GM06990 (cell line): ENCODE measurements at regions not wholly inside any gene's neighbourhood (a gene's known extent, or its start where the extent isn't known, plus 50 kb on each side); places are given as distances from the start of the nearest gene placed in this dataset.
A peak's percentile ranks its signal among the peaks of the same experiment; 100 is the strongest.

Experiments
- DNase-seq: peaks from one replicate; pipeline ENCODE4 v3.0.0-alpha.2; 2011; ENCODE audit not compliant: insufficient read length; ENCODE audit errors: extremely low read depth
- H3K27me3 ChIP-seq: replicated peaks from 2 replicates; pipeline ENCODE4 v1.6.0; 2011; ENCODE audit warnings: low read length; ENCODE audit not compliant: control insufficient read depth, insufficient read depth
- H3K36me3 ChIP-seq: 2 replicates; pipeline ENCODE4 v1.5.1; 2011; ENCODE audit warnings: low read length; ENCODE audit not compliant: control insufficient read depth, insufficient read depth
- H3K4me3 ChIP-seq: replicated peaks from 2 replicates; pipeline ENCODE4 v1.5.1; 2011; ENCODE audit warnings: low read depth, mild to moderate bottlenecking, control low read depth, low read length
- TF ChIP-seq, protein P1 (sequence below): IDR thresholded peaks from 2 replicates; pipeline ENCODE4 v1.5.1; 2011; ENCODE audit warnings: low read length, control low read depth, mild to moderate bottlenecking, inconsistent platforms; ENCODE audit not compliant: insufficient read depth, poor library complexity, severe bottlenecking

DNA sequence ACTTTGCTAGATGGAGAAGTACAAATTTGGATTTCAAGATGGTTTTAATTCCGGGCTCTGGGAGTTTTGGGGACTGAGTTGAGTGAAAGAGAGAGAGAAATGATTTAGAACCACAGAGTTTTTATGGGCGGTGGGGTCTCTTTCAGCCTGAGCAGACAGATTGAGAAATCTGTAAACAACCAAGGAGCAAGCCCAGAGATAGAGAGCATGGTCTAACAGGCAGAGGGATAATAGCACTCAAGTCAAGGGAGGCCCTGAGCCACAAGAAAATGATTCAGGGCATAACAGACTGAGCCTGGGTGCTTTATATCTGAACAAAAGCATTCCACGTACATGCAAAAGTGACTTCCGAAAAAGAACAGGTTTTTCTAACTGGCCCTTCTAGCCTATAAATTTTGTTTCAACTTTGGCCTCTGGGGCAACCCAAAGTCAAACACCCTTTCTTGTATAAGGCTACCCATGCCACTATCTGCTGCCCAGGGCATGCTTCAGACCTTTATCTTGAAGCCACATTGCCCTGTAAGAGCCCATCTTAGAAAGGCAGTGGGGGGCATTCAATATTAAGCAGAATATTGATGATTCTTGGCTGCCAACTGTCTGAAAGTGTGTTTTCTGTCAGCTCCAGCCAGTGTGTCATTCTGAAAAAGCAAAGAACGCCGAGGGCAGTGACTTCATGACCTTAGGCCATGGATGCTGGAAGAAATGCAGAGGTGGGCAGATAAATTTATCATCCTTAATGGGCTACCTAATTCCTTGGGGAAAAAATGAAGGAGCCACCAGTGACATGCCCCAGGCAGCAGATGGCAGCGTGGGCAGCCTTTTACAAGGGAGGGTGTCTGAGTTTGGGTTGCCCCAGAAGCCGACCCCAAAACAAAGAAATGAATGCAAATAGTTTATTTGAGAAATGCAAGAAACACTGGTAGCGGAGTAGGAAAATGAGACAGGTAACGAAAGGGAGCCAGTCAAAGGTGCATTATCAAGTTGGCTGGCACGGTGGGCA, 637.6 kb downstream of the MID1IP1 start:
- TF ChIP-seq, protein P1, sequence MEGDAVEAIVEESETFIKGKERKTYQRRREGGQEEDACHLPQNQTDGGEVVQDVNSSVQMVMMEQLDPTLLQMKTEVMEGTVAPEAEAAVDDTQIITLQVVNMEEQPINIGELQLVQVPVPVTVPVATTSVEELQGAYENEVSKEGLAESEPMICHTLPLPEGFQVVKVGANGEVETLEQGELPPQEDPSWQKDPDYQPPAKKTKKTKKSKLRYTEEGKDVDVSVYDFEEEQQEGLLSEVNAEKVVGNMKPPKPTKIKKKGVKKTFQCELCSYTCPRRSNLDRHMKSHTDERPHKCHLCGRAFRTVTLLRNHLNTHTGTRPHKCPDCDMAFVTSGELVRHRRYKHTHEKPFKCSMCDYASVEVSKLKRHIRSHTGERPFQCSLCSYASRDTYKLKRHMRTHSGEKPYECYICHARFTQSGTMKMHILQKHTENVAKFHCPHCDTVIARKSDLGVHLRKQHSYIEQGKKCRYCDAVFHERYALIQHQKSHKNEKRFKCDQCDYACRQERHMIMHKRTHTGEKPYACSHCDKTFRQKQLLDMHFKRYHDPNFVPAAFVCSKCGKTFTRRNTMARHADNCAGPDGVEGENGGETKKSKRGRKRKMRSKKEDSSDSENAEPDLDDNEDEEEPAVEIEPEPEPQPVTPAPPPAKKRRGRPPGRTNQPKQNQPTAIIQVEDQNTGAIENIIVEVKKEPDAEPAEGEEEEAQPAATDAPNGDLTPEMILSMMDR: no peak
- no peak for DNase-seq

GRCh38 chrX:39439906-39440798, 638.9 kb downstream of the MID1IP1 start:
- DNase-seq: no peak
- Histone ChIP-seq H3K36me3 (no peaks in the 10 kb centered on the region), H3K4me3 (no peak overlapping the region), H3K27me3 (no peaks in the 10 kb centered on the region)
- TF ChIP-seq, protein P1: no peak

More for the DNA sequence above, 637.6 kb downstream of the MID1IP1 start:
- Histone ChIP-seq H3K27me3 (no peaks in the 10 kb centered on the region), H3K36me3 (no peaks in the 10 kb centered on the region), H3K4me3 (no peak overlapping the region)

- DNase-seq: no peak
- Histone ChIP-seq H3K27me3 (no peaks in the 10 kb centered on the region), H3K4me3 (no peak overlapping the region), H3K36me3 (no peaks in the 10 kb centered on the region)
- TF ChIP-seq, protein P1: no peak
Observed at GRCh38 chrX:39440799-39441284, 639.6 kb downstream of the MID1IP1 start.

DNA sequence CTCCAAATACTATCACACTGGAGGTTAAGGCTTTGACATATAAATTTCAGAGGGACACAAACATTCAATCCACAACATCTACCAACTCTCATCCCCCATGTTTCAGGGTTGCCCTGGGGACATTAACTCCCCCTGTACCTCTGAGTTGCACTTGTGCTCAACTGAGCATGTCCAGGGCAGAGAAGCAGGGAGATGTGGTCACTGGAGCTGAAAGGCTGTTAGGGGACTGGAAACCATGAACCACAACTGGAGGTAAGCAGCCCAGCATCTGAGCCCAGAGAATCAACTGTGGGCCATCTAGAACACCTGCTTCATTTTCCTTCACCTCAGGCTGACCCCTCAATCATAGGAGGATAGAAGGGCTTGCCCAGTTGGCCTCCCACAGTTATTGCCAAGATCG, 641.1 kb downstream of the MID1IP1 start:
- peak; percentile 12 for DNase-seq
- Histone ChIP-seq H3K4me3 (no peak overlapping the region), H3K36me3 (no peaks in the 10 kb centered on the region), H3K27me3 (no peaks in the 10 kb centered on the region)
- TF ChIP-seq, protein P1: no peak

DNA sequence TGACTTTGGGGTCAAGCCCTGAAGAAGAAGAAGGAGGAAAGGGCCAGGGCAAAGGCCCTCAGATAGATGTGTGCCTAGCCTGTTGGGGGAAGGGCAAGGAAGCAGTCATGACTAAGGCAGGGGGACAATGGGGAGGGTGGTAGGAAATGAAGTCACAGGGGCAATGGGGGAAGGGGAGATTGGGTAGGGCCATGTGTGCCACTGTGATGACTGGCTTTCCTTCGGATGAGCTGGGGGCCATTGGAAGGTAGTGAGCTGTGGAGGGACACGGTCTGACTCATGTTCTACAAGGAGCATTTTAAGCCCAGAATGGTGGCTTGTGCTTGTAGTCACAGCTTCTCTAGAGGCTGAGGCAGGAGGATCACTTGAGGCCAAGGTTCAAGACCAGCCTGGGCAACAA, 642.0 kb downstream of the MID1IP1 start:
- Histone ChIP-seq H3K4me3 (no peak overlapping the region), H3K36me3 (no peaks in the 10 kb centered on the region), H3K27me3 (no peaks in the 10 kb centered on the region)
- TF ChIP-seq, protein P1: no peak
- DNase-seq: no peak
